Transverse colon (tissue), 4 donors: ENCODE measurements at regions not wholly inside any gene's neighbourhood (a gene's known extent, or its start where the extent isn't known, plus 50 kb on each side); places are given as distances from the start of the nearest gene placed in this dataset.

ENCODE experiments used
- DNase-seq: peaks from one replicate; pipeline ENCODE4 v3.0.0-alpha.2; 2019
- H3K27ac ChIP-seq, 4 donors: fragments of 200-600 bp; sonication (generic); 2 replicates each; pipeline ENCODE4 v1.5.1; 2016 to 2018; ENCODE audit warnings: inconsistent platforms in 4 of 4
- H3K27me3 ChIP-seq: fragments of 200-600 bp; sonication (generic); 2 replicates; pipeline ENCODE4 v1.5.1; 2017; ENCODE audit warnings: inconsistent platforms
- H3K36me3 ChIP-seq, 4 donors: fragments of 200-600 bp; sonication (generic); 2 replicates each; pipeline ENCODE4 v1.5.1; 2017 to 2019; ENCODE audit warnings: inconsistent platforms in 4 of 4
- H3K4me1 ChIP-seq, 4 donors: fragments of 200-600 bp; sonication (generic); 2 replicates each; pipeline ENCODE4 v1.5.1; 2017 to 2020; ENCODE audit warnings: inconsistent platforms in 4 of 4
- H3K4me3 ChIP-seq, 4 donors: fragments of 200-600 bp; sonication (generic); 1 replicate in 1 of 4; 2 replicates in 3 of 4; pipeline versions ENCODE4 v1.5.1 to v1.6.1; 2017 to 2019; ENCODE audit warnings: inconsistent platforms in 4 of 4
- H3K9me3 ChIP-seq, 2 donors: fragments of 200-600 bp; sonication (generic); 2 replicates each; pipeline ENCODE4 v1.5.1; 2017 to 2019; ENCODE audit warnings: inconsistent platforms in 2 of 2
- CTCF ChIP-seq, 5 experiments: fragments of 200-600 bp in 3 of 5; fragments of 450-650 bp in 2 of 5; sonication (generic) in 3 of 5; IDR thresholded peaks; 1 replicate in 2 of 5; 2 replicates in 3 of 5; pipeline ENCODE4 v1.5.1; 2016 to 2017; ENCODE audit warnings: antibody characterized with exemption in 5 of 5, inconsistent platforms in 3 of 5, mild to moderate bottlenecking in 2 of 5, moderate library complexity in 1 of 5
- EP300 ChIP-seq: sonication (generic); formaldehyde crosslinking; IDR thresholded peaks from one replicate; pipeline ENCODE4 v1.6.1; 2017; ENCODE audit warnings: antibody characterized with exemption, low read depth
- POLR2A ChIP-seq: fragments of 450-650 bp; IDR thresholded peaks from one replicate; pipeline ENCODE4 v1.6.1; 2016; ENCODE audit warnings: antibody characterized with exemption, mild to moderate bottlenecking, moderate library complexity
- POLR2AphosphoS5 ChIP-seq, 3 donors: sonication (generic); formaldehyde crosslinking; IDR thresholded peaks; one replicate each; pipeline ENCODE4 v1.6.1; 2016; ENCODE audit warnings: antibody characterized with exemption in 3 of 3
- WGBS, 2 donors: methylation state at CpG; one replicate each; pipeline ENCODE4 v1.1.5; 2018; ENCODE audit warnings: low coverage in 1 of 2; 5-methylcytosine and 5-hydroxymethylcytosine counted together
- in situ Hi-C, 4 donors: fragments of 200-750 bp; cut with MboI; loops; one replicate each; pipeline versions ENCODE4 v1.15.0 to v1.15.1; 2017; ENCODE audit warnings: low sequenced_read_pairs in 3 of 4, low pct_ligation_motif_present in 1 of 4, low pct_unique_long_range_greater_than_20kb in 1 of 4
- intact Hi-C: fragments of 100-400 bp; cut with DNase I; formaldehyde crosslinking; loops from one replicate; pipeline ENCODE4 v1.15.1; 2023; ENCODE audit warnings: low total_unique reads

- H3K4me3 ChIP-seq, result no peak overlapping the region
- H3K4me1 ChIP-seq, result peaks cover 0 to 6% (median 2%) of the 10 kb centered on the region in 4 donors
- TF ChIP-seq CTCF (IDR thresholded peaks at IDR 0.05), result no peak
- no peak for TF ChIP-seq POLR2AphosphoS5 (IDR thresholded peaks at IDR 0.05)
- no peak for TF ChIP-seq POLR2A
- no peak for TF ChIP-seq EP300
- in situ Hi-C loops (no loop called here), intact Hi-C loops (no loop called here)
- H3K27me3 ChIP-seq, result no peaks in the 10 kb centered on the region
- DNase-seq, result no peak
- no peak overlapping the region for H3K27ac ChIP-seq
- H3K36me3 ChIP-seq, result no peaks in the 10 kb centered on the region
- WGBS, 2 donors, result 59 to 67% methylated on average over 12 to 13 of the region's 13 CpGs
- no peaks in the 10 kb centered on the region for H3K9me3 ChIP-seq
Observed at GRCh38 chr12:75877763-75878621, 153.6 kb downstream of the PHLDA1 start.

- TF ChIP-seq POLR2A (no peak), POLR2AphosphoS5 (IDR thresholded peaks at IDR 0.05) (no peak), EP300 (no peak), CTCF (IDR thresholded peaks at IDR 0.05) (no peak)
- H3K27me3 ChIP-seq, result no peaks in the 10 kb centered on the region
- H3K27ac ChIP-seq, result no peak overlapping the region
- in situ Hi-C loops, result no loop called here
- no peak overlapping the region for H3K4me3 ChIP-seq
- WGBS, 2 donors, result 45 to 49% methylated on average over 4 of the region's 4 CpGs
- DNase-seq, result no peak
- no peaks in the 10 kb centered on the region for H3K36me3 ChIP-seq
- H3K9me3 ChIP-seq, result no peaks in the 10 kb centered on the region
- intact Hi-C loops, result no loop called here
- peaks cover 0 to 6% (median 2%) of the 10 kb centered on the region in 4 donors for H3K4me1 ChIP-seq
Observed at GRCh38 chr12:75876832-75877762, 154.5 kb downstream of the PHLDA1 start.

- in situ Hi-C loops, result no loop called here
- intact Hi-C loops, result no loop called here
- Histone ChIP-seq H3K4me1 (peaks cover 0 to 4% (median 2%) of the 10 kb centered on the region in 4 donors), H3K36me3 (no peaks in the 10 kb centered on the region), H3K9me3 (no peaks in the 10 kb centered on the region), H3K4me3 (no peak overlapping the region), H3K27me3 (no peaks in the 10 kb centered on the region), H3K27ac (no peak overlapping the region)
- no peak for DNase-seq
- WGBS, 2 donors, result 67 to 70% methylated on average over 2 of the region's 2 CpGs
- TF ChIP-seq POLR2A (no peak), CTCF (IDR thresholded peaks at IDR 0.05) (no peak), EP300 (no peak), POLR2AphosphoS5 (IDR thresholded peaks at IDR 0.05) (no peak)
Observed at GRCh38 chr12:75874441-75874840, 157.1 kb downstream of the PHLDA1 start.

DNA sequence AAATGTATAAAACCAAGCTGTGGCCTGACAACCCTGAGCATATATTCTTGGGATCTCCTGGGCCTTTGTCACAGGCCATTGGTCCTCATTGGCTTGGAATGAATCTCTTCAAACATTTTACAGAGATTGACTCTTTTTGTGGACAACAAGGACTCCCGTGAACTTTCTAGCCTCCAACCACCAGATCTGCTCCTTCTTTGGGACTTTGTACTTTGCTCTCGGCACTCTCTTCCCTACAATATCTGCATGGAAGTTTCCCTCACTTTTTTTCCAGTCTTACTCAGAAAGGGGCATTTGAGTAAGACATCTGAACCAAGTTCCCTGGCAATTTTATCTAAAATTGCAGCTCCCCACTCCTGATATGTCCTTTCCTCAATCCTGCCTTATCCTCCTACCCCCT is 158.8 kb downstream of the PHLDA1 start:
- TF ChIP-seq EP300 (no peak), POLR2A (no peak), POLR2AphosphoS5 (IDR thresholded peaks at IDR 0.05) (no peak), CTCF (IDR thresholded peaks at IDR 0.05) (no peak)
- H3K27me3 ChIP-seq, result no peaks in the 10 kb centered on the region
- H3K4me3 ChIP-seq, result no peak overlapping the region
- H3K4me1 ChIP-seq, result no peaks in the 10 kb centered on the region
- 48 to 73% methylated on average over 2 of the region's 2 CpGs for WGBS, 2 donors
- no peaks in the 10 kb centered on the region for H3K9me3 ChIP-seq
- in situ Hi-C loops (no loop called here), intact Hi-C loops (no loop called here)
- no peak overlapping the region for H3K27ac ChIP-seq
- DNase-seq, result no peak
- H3K36me3 ChIP-seq, result no peaks in the 10 kb centered on the region
